HG02798 (cell line): ENCODE measurements at regions not wholly inside any gene's neighbourhood (a gene's known extent, or its start where the extent isn't known, plus 50 kb on each side); places are given as distances from the start of the nearest gene placed in this dataset.
"Not testable (repeated sequence)": the region's sequence is repeated elsewhere in the genome, so short reads cannot be mapped to it uniquely, and the experiment has no call there.

Source experiments
- ATAC-seq: cut with Tn5 transposase; IDR thresholded peaks from one replicate; pipeline ENCODE4 v1.9.1; 2021; ENCODE audit warnings: mild to moderate bottlenecking; ENCODE audit not compliant: unreplicated experiment, poor library complexity

- no peak for ATAC-seq
Measured at GRCh38 chr11:92462821-92463220, 238.2 kb downstream of the FAT3 start.

GRCh38 chr11:92464822-92465221 lies 240.2 kb downstream of the FAT3 start:
- ATAC-seq = no peak

- ATAC-seq = not testable (repeated sequence)
Measured at GRCh38 chr11:92465410-92465809, 240.8 kb downstream of the FAT3 start.

GRCh38 chr11:92473736-92474135 lies 249.1 kb downstream of the FAT3 start:
- ATAC-seq = no peak

GRCh38 chr11:92475316-92475715 lies 250.7 kb downstream of the FAT3 start:
- no peak for ATAC-seq

- no peak for ATAC-seq
Measured at GRCh38 chr11:92475819-92476218, 251.2 kb downstream of the FAT3 start.

GRCh38 chr11:92477686-92478085 lies 253.1 kb downstream of the FAT3 start:
- ATAC-seq = no peak

- no peak for ATAC-seq
Measured at GRCh38 chr11:92480499-92480898, 255.9 kb downstream of the FAT3 start.

GRCh38 chr11:92482492-92483060 lies 258.0 kb downstream of the FAT3 start:
- no peak for ATAC-seq

- no peak for ATAC-seq
Measured at GRCh38 chr11:92484570-92484969, 260.0 kb downstream of the FAT3 start.

- no peak for ATAC-seq
Measured at GRCh38 chr11:92489826-92490399, 265.3 kb downstream of the FAT3 start.

GRCh38 chr11:92492372-92492771 lies 267.8 kb downstream of the FAT3 start:
- no peak for ATAC-seq

- ATAC-seq = no peak
Measured at GRCh38 chr11:92495107-92495793, 270.6 kb downstream of the FAT3 start.

GRCh38 chr11:92500453-92500852 lies 275.8 kb downstream of the FAT3 start:
- ATAC-seq = no peak

GRCh38 chr11:92501066-92501739 lies 276.6 kb downstream of the FAT3 start:
- ATAC-seq = no peak

- no peak for ATAC-seq
Measured at GRCh38 chr11:92504004-92504403, 279.4 kb downstream of the FAT3 start.

- ATAC-seq = no peak
Measured at GRCh38 chr11:92504534-92504933, 279.9 kb downstream of the FAT3 start.

GRCh38 chr11:92505689-92506088 lies 281.1 kb downstream of the FAT3 start:
- no peak for ATAC-seq

- ATAC-seq = no peak
Measured at GRCh38 chr11:92506809-92507336, 282.3 kb downstream of the FAT3 start.

GRCh38 chr11:92510591-92510990 lies 286.0 kb downstream of the FAT3 start:
- ATAC-seq = no peak

GRCh38 chr11:92511522-92512203 lies 287.0 kb downstream of the FAT3 start:
- ATAC-seq = no peak
